Spleen (tissue), 7 donors: ENCODE measurements at regions not wholly inside any gene's neighbourhood (a gene's known extent, or its start where the extent isn't known, plus 50 kb on each side); places are given as distances from the start of the nearest gene placed in this dataset.

Experiments
- CTCF ChIP-seq, 11 experiments: fragments of 200-600 bp in 7 of 11; fragments of 450-650 bp in 4 of 11; sonication (generic) in 4 of 11; IDR thresholded peaks in 8 of 11; conservative IDR thresholded peaks in 3 of 11; 1 replicate in 7 of 11; 2 replicates in 4 of 11; pipeline versions ENCODE4 v1.4.0 to v1.8.0; 2016 to 2021; ENCODE audit warnings: antibody characterized with exemption in 11 of 11, inconsistent platforms in 4 of 11, mild to moderate bottlenecking in 1 of 11
- POLR2A ChIP-seq, 3 donors: fragments of 450-650 bp; IDR thresholded peaks; one replicate each; pipeline ENCODE4 v1.5.1; 2017; ENCODE audit warnings: antibody characterized with exemption in 3 of 3, mild to moderate bottlenecking in 1 of 3
- donor health status: DM: no; HTN: no; CAD: no; lungs with moderate emphysema.
- donor health status: DM: no; HTN: no; CAD: no.
- donor health status: DM: no; HTN: no; CAD: no.

DNA sequence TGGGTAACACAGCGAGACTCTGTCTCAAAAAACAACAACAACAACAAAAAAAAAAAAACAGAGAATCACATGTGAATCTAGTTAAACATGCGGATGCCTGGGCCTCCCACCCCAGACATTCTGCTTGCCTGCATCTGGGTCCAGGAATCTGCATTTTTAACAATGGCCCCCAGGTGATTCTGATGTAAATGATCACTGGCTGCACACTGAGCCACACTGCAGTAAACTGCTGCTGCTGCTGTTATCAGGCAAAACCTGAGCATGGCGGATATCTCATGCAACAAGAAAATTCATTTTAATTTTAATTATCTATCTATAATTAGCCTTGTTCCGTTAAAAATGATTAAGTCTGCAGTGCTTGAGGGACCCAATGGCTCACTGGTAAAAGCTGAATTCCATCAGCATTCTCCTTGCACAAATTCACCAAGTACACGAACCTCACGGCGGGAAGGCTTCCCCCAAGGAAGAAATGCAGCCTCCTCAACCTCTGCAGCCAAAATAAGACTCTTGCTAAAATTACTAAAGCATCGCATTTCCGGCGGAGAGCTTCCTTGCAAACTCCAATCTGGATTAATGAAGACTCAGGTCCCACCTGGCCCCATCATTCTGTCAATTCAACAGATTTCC lies 81.6 kb upstream of the SNX9 start:
- TF ChIP-seq CTCF (IDR thresholded peaks at IDR 0.05 in 8 of 11, conservative IDR thresholded peaks at IDR 0.05 in 3 of 11) (no peak), POLR2A (IDR thresholded peaks at IDR 0.05) (no peak)
